Astrocyte (in vitro differentiated cells and primary cell): ENCODE measurements at regions not wholly inside any gene's neighbourhood (a gene's known extent, or its start where the extent isn't known, plus 50 kb on each side); places are given as distances from the start of the nearest gene placed in this dataset.

Experiments
- DNase-seq: peaks from one replicate; pipeline ENCODE4 v3.0.0-alpha.2; 2010; ENCODE audit warnings: low read depth
- FAIRE-seq: peaks from 2 replicates; lab custom pipeline; 2011; peaks lifted over from hg19 to GRCh38; lab: Jason Lieb, UNC
- H2AFZ ChIP-seq: 2 replicates; pipeline ENCODE4 v1.6.0; 2012; ENCODE audit warnings: low read depth, low read length, inconsistent platforms
- H3K27ac ChIP-seq: 2 replicates; pipeline ENCODE4 v1.5.1; 2011; ENCODE audit warnings: low read depth, low read length, inconsistent platforms
- H3K27me3 ChIP-seq: 2 replicates; pipeline ENCODE4 v1.6.0; 2011; ENCODE audit warnings: low read length, inconsistent platforms; ENCODE audit not compliant: insufficient read depth
- H3K36me3 ChIP-seq: 2 replicates; pipeline ENCODE4 v1.5.1; 2011; ENCODE audit warnings: low read length, inconsistent platforms; ENCODE audit not compliant: insufficient read depth
- H3K4me1 ChIP-seq: 2 replicates; pipeline ENCODE4 v1.5.1; 2011; ENCODE audit warnings: low read length, inconsistent platforms; ENCODE audit not compliant: insufficient read depth
- H3K4me2 ChIP-seq: 2 replicates; pipeline ENCODE4 v1.6.0; 2012; ENCODE audit warnings: low read length, inconsistent platforms
- H3K4me3 ChIP-seq: 2 replicates; pipeline ENCODE4 v1.5.1; 2011; ENCODE audit warnings: low read depth, mild to moderate bottlenecking, low read length, inconsistent platforms; ENCODE audit not compliant: insufficient read depth
- H3K79me2 ChIP-seq: 2 replicates; pipeline ENCODE4 v1.6.0; 2012; ENCODE audit warnings: mild to moderate bottlenecking, low read length, inconsistent platforms; ENCODE audit not compliant: insufficient read depth
- H3K9ac ChIP-seq: 2 replicates; pipeline ENCODE4 v1.6.0; 2012; ENCODE audit warnings: mild to moderate bottlenecking, low read length, inconsistent platforms
- H3K9me3 ChIP-seq: 2 replicates; pipeline ENCODE4 v1.5.1; 2012; ENCODE audit warnings: low read depth, mild to moderate bottlenecking, low read length, inconsistent platforms; ENCODE audit not compliant: insufficient read depth
- H4K20me1 ChIP-seq: 2 replicates; pipeline ENCODE4 v1.6.0; 2012; ENCODE audit warnings: low read length, inconsistent platforms; ENCODE audit not compliant: insufficient read depth
- H3K27ac Mint-ChIP-seq: one replicate; pipeline ENCODE4 v1.8.0; 2021; ENCODE audit warnings: mild to moderate bottlenecking, mixed read lengths; ENCODE audit not compliant: unreplicated experiment
- H3K27me3 Mint-ChIP-seq: one replicate; pipeline ENCODE4 v1.8.0; 2021; ENCODE audit warnings: low read depth, mixed read lengths; ENCODE audit not compliant: unreplicated experiment
- H3K36me3 Mint-ChIP-seq: one replicate; pipeline ENCODE4 v1.8.0; 2021; ENCODE audit warnings: low read depth, mixed read lengths; ENCODE audit not compliant: unreplicated experiment
- H3K4me1 Mint-ChIP-seq: one replicate; pipeline ENCODE4 v1.8.0; 2021; ENCODE audit warnings: low read depth, mixed read lengths; ENCODE audit not compliant: unreplicated experiment
- H3K4me3 Mint-ChIP-seq: one replicate; pipeline ENCODE4 v1.8.0; 2021; ENCODE audit warnings: mild to moderate bottlenecking, moderate library complexity, mixed read lengths; ENCODE audit not compliant: unreplicated experiment
- H3K9me3 Mint-ChIP-seq: one replicate; pipeline ENCODE4 v1.8.0; 2021; ENCODE audit warnings: mild to moderate bottlenecking, mixed read lengths; ENCODE audit not compliant: unreplicated experiment
- CTCF ChIP-seq: IDR thresholded peaks from 2 replicates; pipeline ENCODE4 v1.5.1; 2011; ENCODE audit warnings: low read depth, mild to moderate bottlenecking, inconsistent platforms, low read length, moderate library complexity; ENCODE audit not compliant: insufficient read depth
- EZH2 ChIP-seq: IDR thresholded peaks from 2 replicates; pipeline ENCODE4 v1.6.1; 2012; ENCODE audit warnings: mild to moderate bottlenecking, low read length, inconsistent platforms; ENCODE audit not compliant: insufficient read depth

GRCh38 chr18:71131918-71132317 lies 843.1 kb downstream of the SOCS6 start:
- no peaks in the 10 kb centered on the region for H3K36me3 Mint-ChIP-seq
- H3K9me3 Mint-ChIP-seq: peaks cover 5% of the 10 kb centered on the region
- no peak overlapping the region for H3K4me3 Mint-ChIP-seq
- TF ChIP-seq CTCF: no peak
- TF ChIP-seq EZH2: no peak
- no peaks in the 10 kb centered on the region for H3K36me3 ChIP-seq
- H2AFZ ChIP-seq: no peak overlapping the region
- no peaks in the 10 kb centered on the region for H3K4me1 ChIP-seq
- no peaks in the 10 kb centered on the region for H3K79me2 ChIP-seq
- H3K9ac ChIP-seq: no peak overlapping the region
- H3K4me2 ChIP-seq: no peak overlapping the region
- H3K9me3 ChIP-seq: no peaks in the 10 kb centered on the region
- no peak for DNase-seq
- FAIRE-seq: no peak
- H3K27ac Mint-ChIP-seq: no peak overlapping the region
- H3K27ac ChIP-seq: no peak overlapping the region
- H3K27me3 Mint-ChIP-seq: no peaks in the 10 kb centered on the region
- no peaks in the 10 kb centered on the region for H3K27me3 ChIP-seq
- no peak overlapping the region for H3K4me3 ChIP-seq
- no peaks in the 10 kb centered on the region for H4K20me1 ChIP-seq
- no peaks in the 10 kb centered on the region for H3K4me1 Mint-ChIP-seq

DNA sequence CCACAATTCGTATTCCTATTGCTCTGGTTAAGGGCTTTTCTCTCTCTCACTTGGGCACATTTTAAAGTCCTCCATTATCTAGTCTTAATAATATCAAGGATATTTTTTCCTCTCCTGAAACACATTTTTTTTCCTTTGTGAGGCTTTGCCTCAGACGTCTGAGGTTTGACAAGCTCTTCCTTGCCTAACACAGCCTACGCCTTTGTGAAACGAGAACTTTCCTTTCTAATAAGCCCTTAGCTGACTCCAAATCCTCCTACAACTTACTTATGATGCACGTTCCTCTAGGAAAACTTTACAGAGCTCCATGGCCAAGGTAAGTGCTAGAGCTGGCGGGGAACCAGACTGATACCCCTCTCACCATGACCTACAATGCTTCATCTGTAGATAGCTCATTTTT lies 841.5 kb downstream of the SOCS6 start:
- H3K27me3 Mint-ChIP-seq: no peaks in the 10 kb centered on the region
- Histone ChIP-seq H3K9ac (no peak overlapping the region), H3K4me2 (no peak overlapping the region), H3K36me3 (no peaks in the 10 kb centered on the region), H4K20me1 (no peaks in the 10 kb centered on the region), H3K27ac (no peak overlapping the region), H3K27me3 (no peaks in the 10 kb centered on the region), H3K9me3 (no peaks in the 10 kb centered on the region), H3K4me1 (no peaks in the 10 kb centered on the region), H3K4me3 (no peak overlapping the region), H2AFZ (no peak overlapping the region), H3K79me2 (no peaks in the 10 kb centered on the region)
- FAIRE-seq (no peak), DNase-seq (no peak)
- no peak overlapping the region for H3K27ac Mint-ChIP-seq
- TF ChIP-seq CTCF (no peak), EZH2 (no peak)
- H3K4me1 Mint-ChIP-seq: no peaks in the 10 kb centered on the region
- H3K9me3 Mint-ChIP-seq: peaks cover 5% of the 10 kb centered on the region
- H3K4me3 Mint-ChIP-seq: no peak overlapping the region
- H3K36me3 Mint-ChIP-seq: no peaks in the 10 kb centered on the region

- Histone ChIP-seq H3K9ac (no peak overlapping the region), H3K27ac (no peak overlapping the region), H3K9me3 (no peaks in the 10 kb centered on the region), H3K4me2 (no peak overlapping the region), H2AFZ (no peak overlapping the region), H4K20me1 (no peaks in the 10 kb centered on the region), H3K36me3 (no peaks in the 10 kb centered on the region), H3K27me3 (no peaks in the 10 kb centered on the region), H3K79me2 (no peaks in the 10 kb centered on the region), H3K4me3 (no peak overlapping the region), H3K4me1 (no peaks in the 10 kb centered on the region)
- H3K4me1 Mint-ChIP-seq: no peaks in the 10 kb centered on the region
- H3K27ac Mint-ChIP-seq: no peak overlapping the region
- no peaks in the 10 kb centered on the region for H3K36me3 Mint-ChIP-seq
- H3K9me3 Mint-ChIP-seq: peaks cover 10% of the 10 kb centered on the region
- no peak for TF ChIP-seq EZH2
- no peak for TF ChIP-seq CTCF
- no peaks in the 10 kb centered on the region for H3K27me3 Mint-ChIP-seq
- FAIRE-seq: no peak
- no peak for DNase-seq
- no peak overlapping the region for H3K4me3 Mint-ChIP-seq
Observed at GRCh38 chr18:71125581-71125980, 836.7 kb downstream of the SOCS6 start.
